ENCODE measurements at regions not wholly inside any gene's neighbourhood (a gene's known extent, or its start where the extent isn't known, plus 50 kb on each side); places are given as distances from the start of the nearest gene placed in this dataset.

DNA sequence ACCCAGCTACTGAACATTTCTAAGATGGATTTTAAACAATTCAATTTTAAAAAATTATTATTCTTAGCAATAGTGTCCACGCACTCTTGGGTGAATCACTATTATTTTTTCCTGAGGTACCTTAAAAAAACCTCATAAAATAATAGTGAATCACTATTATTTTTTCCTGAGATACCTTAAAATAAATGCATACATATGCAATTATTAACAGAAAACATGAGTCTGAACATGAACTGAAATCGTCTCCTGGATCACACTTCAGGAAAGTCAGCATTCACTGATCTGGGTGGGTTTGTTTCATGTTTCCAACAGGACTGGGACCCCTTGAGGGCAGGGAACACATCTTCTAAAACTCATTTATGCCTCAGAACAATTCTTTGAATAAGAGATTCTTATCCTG lies 63.1 kb upstream of the IFNLR1 start:
- TF ChIP-seq, protein P1, sequence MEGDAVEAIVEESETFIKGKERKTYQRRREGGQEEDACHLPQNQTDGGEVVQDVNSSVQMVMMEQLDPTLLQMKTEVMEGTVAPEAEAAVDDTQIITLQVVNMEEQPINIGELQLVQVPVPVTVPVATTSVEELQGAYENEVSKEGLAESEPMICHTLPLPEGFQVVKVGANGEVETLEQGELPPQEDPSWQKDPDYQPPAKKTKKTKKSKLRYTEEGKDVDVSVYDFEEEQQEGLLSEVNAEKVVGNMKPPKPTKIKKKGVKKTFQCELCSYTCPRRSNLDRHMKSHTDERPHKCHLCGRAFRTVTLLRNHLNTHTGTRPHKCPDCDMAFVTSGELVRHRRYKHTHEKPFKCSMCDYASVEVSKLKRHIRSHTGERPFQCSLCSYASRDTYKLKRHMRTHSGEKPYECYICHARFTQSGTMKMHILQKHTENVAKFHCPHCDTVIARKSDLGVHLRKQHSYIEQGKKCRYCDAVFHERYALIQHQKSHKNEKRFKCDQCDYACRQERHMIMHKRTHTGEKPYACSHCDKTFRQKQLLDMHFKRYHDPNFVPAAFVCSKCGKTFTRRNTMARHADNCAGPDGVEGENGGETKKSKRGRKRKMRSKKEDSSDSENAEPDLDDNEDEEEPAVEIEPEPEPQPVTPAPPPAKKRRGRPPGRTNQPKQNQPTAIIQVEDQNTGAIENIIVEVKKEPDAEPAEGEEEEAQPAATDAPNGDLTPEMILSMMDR (IDR thresholded peaks at IDR 0.05; ENCODE audit: low read length) = no peak
- TF ChIP-seq EZH2 (IDR thresholded peaks at IDR 0.05; ENCODE audit: borderline replicate concordance, low read length) = no peak

Measured in OCI-LY1 (cell line).